ENCODE measurements at regions not wholly inside any gene's neighbourhood (a gene's known extent, or its start where the extent isn't known, plus 50 kb on each side); places are given as distances from the start of the nearest gene placed in this dataset.

DNA sequence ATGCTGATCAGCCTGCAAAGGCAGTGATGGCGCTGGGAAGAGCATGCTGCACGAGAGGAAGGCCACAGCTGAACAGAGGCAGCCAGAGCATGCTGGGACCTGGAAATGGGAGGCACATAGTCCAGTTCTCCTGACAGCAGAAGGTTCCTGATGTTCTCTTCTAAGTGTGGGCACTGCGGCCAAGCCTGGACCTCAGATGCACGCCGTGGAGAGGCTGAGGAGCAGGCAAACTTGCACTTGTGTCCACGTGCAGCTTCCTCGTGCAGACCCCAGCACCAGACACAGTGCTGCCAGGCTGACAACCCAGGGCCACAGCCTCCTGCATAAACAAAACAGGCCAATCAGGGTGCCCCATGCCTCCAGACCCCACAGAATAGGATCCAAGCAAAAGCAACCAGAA lies 93.5 kb upstream of the LANCL2 start:
- H3K27me3 ChIP-seq (ENCODE audit: insufficient read depth, low read length): peaks cover 27% of the 10 kb centered on the region

DNA sequence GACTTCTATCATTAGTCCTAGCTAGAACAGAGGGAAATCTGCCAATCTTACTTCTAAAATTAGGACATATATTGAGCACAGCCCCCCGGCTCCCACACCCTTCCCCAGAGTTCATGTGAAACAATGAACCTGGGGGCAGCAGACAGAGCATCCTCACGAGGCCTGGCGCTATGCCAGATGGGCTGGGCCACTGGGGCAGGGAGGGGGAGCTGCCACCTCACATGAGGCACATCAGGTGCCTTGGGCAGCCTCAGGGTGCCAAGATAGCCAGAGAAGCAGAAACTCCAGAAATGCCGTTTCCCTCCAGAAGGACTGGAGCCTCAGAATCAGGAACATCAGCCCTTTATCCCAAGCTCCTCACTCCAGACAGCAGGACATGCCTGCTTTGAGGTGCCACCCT lies 92.8 kb upstream of the LANCL2 start:
- no peaks in the 10 kb centered on the region for H4K20me1 ChIP-seq (ENCODE audit: insufficient read depth, low read length)
- TF ChIP-seq, protein P1, sequence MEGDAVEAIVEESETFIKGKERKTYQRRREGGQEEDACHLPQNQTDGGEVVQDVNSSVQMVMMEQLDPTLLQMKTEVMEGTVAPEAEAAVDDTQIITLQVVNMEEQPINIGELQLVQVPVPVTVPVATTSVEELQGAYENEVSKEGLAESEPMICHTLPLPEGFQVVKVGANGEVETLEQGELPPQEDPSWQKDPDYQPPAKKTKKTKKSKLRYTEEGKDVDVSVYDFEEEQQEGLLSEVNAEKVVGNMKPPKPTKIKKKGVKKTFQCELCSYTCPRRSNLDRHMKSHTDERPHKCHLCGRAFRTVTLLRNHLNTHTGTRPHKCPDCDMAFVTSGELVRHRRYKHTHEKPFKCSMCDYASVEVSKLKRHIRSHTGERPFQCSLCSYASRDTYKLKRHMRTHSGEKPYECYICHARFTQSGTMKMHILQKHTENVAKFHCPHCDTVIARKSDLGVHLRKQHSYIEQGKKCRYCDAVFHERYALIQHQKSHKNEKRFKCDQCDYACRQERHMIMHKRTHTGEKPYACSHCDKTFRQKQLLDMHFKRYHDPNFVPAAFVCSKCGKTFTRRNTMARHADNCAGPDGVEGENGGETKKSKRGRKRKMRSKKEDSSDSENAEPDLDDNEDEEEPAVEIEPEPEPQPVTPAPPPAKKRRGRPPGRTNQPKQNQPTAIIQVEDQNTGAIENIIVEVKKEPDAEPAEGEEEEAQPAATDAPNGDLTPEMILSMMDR (IDR thresholded peaks at IDR 0.05; ENCODE audit: extremely low read depth, low read depth, low read length): no peak
- no peaks in the 10 kb centered on the region for H3K9me3 ChIP-seq (ENCODE audit: low read depth, low read length)
- no peaks in the 10 kb centered on the region for H3K4me1 ChIP-seq (ENCODE audit: insufficient read depth, low read length)
- no peak overlapping the region for H2AFZ ChIP-seq (ENCODE audit: low read length)
- H3K27me3 ChIP-seq (ENCODE audit: insufficient read depth, low read length): peaks cover 27% of the 10 kb centered on the region
- no peak overlapping the region for H3K4me2 ChIP-seq (ENCODE audit: insufficient read depth, low read length)
- no peak overlapping the region for H3K4me3 ChIP-seq (ENCODE audit: insufficient read depth, low read length)
- H3K36me3 ChIP-seq (ENCODE audit: insufficient read depth, low read length): no peaks in the 10 kb centered on the region
- H3K79me2 ChIP-seq (ENCODE audit: insufficient read depth, low read length): no peaks in the 10 kb centered on the region
- DNase-seq (ENCODE audit: insufficient read length, low spot score, missing footprints): no peak
- H3K27ac ChIP-seq (ENCODE audit: low read depth, low read length): no peak overlapping the region

More for the DNA sequence above, 93.5 kb upstream of the LANCL2 start:
- Histone ChIP-seq H3K4me2 (ENCODE audit: insufficient read depth, low read length) (no peak overlapping the region), H3K79me2 (ENCODE audit: insufficient read depth, low read length) (no peaks in the 10 kb centered on the region), H3K4me3 (ENCODE audit: insufficient read depth, low read length) (no peak overlapping the region), H3K4me1 (ENCODE audit: insufficient read depth, low read length) (no peaks in the 10 kb centered on the region), H4K20me1 (ENCODE audit: insufficient read depth, low read length) (no peaks in the 10 kb centered on the region), H2AFZ (ENCODE audit: low read length) (no peak overlapping the region), H3K9me3 (ENCODE audit: low read depth, low read length) (no peaks in the 10 kb centered on the region), H3K27ac (ENCODE audit: low read depth, low read length) (no peak overlapping the region), H3K36me3 (ENCODE audit: insufficient read depth, low read length) (no peaks in the 10 kb centered on the region)
- DNase-seq (ENCODE audit: insufficient read length, low spot score, missing footprints): no peak
- TF ChIP-seq, protein P1 (IDR thresholded peaks at IDR 0.05; ENCODE audit: extremely low read depth, low read depth, low read length): no peak

- Histone ChIP-seq H4K20me1 (ENCODE audit: insufficient read depth, low read length) (no peaks in the 10 kb centered on the region), H3K36me3 (ENCODE audit: insufficient read depth, low read length) (no peaks in the 10 kb centered on the region), H3K4me1 (ENCODE audit: insufficient read depth, low read length) (no peaks in the 10 kb centered on the region), H3K9me3 (ENCODE audit: low read depth, low read length) (no peaks in the 10 kb centered on the region), H2AFZ (ENCODE audit: low read length) (no peak overlapping the region), H3K79me2 (ENCODE audit: insufficient read depth, low read length) (no peaks in the 10 kb centered on the region), H3K27ac (ENCODE audit: low read depth, low read length) (no peak overlapping the region), H3K4me3 (ENCODE audit: insufficient read depth, low read length) (no peak overlapping the region), H3K4me2 (ENCODE audit: insufficient read depth, low read length) (no peak overlapping the region), H3K27me3 (ENCODE audit: insufficient read depth, low read length) (peaks cover 22% of the 10 kb centered on the region)
- TF ChIP-seq, protein P1 (IDR thresholded peaks at IDR 0.05; ENCODE audit: extremely low read depth, low read depth, low read length): no peak
- DNase-seq (ENCODE audit: insufficient read length, low spot score, missing footprints): no peak
Observed at GRCh38 chr7:55273186-55273980, 91.8 kb upstream of the LANCL2 start.

DNA sequence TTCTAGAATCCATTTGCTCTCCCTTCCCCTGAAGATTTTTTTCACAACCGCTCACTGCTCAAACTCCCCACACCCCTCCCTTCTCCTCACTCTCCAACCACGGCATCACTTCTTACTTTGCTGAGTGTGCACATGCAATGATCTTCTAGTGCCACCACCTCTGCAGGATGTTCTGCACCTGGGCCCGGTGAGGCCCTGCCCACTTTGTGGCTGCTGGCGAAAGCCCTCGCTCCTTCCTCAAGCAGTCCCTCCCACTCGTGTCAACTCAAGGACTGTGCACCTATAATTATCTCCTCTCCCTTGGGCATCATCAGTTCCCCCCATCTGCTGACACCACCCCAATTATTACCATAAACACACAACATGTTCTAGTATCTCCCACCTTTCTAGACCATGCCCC lies 91.0 kb upstream of the LANCL2 start:
- peaks cover 20% of the 10 kb centered on the region for H3K27me3 ChIP-seq (ENCODE audit: insufficient read depth, low read length)
- no peak overlapping the region for H3K27ac ChIP-seq (ENCODE audit: low read depth, low read length)
- TF ChIP-seq, protein P1 (IDR thresholded peaks at IDR 0.05; ENCODE audit: extremely low read depth, low read depth, low read length): no peak
- H2AFZ ChIP-seq (ENCODE audit: low read length): no peak overlapping the region
- H3K4me3 ChIP-seq (ENCODE audit: insufficient read depth, low read length): no peak overlapping the region
- H3K4me1 ChIP-seq (ENCODE audit: insufficient read depth, low read length): no peaks in the 10 kb centered on the region
- no peaks in the 10 kb centered on the region for H4K20me1 ChIP-seq (ENCODE audit: insufficient read depth, low read length)
- no peaks in the 10 kb centered on the region for H3K79me2 ChIP-seq (ENCODE audit: insufficient read depth, low read length)
- DNase-seq (ENCODE audit: insufficient read length, low spot score, missing footprints): no peak
- H3K36me3 ChIP-seq (ENCODE audit: insufficient read depth, low read length): no peaks in the 10 kb centered on the region
- H3K9me3 ChIP-seq (ENCODE audit: low read depth, low read length): no peaks in the 10 kb centered on the region
- H3K4me2 ChIP-seq (ENCODE audit: insufficient read depth, low read length): no peak overlapping the region

Measured in osteoblast (primary cell).